MCF 10A (cell line): ENCODE measurements at regions not wholly inside any gene's neighbourhood (a gene's known extent, or its start where the extent isn't known, plus 50 kb on each side); places are given as distances from the start of the nearest gene placed in this dataset.
A peak's percentile ranks its signal among the peaks of the same experiment; 100 is the strongest.

Experiments
- BruUV-seq: library from RNA; stranded (reverse); fragments of 400-500 nt; replicated peaks from 2 replicates; lab custom pipeline; 2021; lab: Mats Ljungman, UMichigan
- CTCF ChIA-PET: fragments of 300-600 bp; sonication (Branson Sonifier 250); formaldehyde crosslinking; extraction: SDS; loops from one replicate; lab custom pipeline; 2021; ENCODE audit warnings: antibody characterized with exemption, inconsistent platforms; lab: Yijun Ruan, JAX
- POLR2A ChIA-PET: fragments of 300-600, 350-650 bp; sonication (Branson Sonifier 250); formaldehyde crosslinking; extraction: SDS; loops from one replicate; lab custom pipeline; 2020; ENCODE audit warnings: antibody characterized with exemption, inconsistent platforms; lab: Yijun Ruan, JAX
- DNase-seq: peaks from one replicate; pipeline ENCODE4 v3.0.0-alpha.2; 2018; ENCODE audit not compliant: unreplicated experiment
- H3K27ac Mint-ChIP-seq: one replicate; pipeline ENCODE4 v1.8.0; 2022; ENCODE audit warnings: mild to moderate bottlenecking, low read depth, mixed read lengths; ENCODE audit not compliant: unreplicated experiment
- H3K27me3 Mint-ChIP-seq: one replicate; pipeline ENCODE4 v1.8.0; 2022; ENCODE audit warnings: mixed read lengths; ENCODE audit not compliant: insufficient read depth, unreplicated experiment
- H3K36me3 Mint-ChIP-seq: one replicate; pipeline ENCODE4 v1.8.0; 2022; ENCODE audit warnings: mild to moderate bottlenecking, moderate library complexity, mixed read lengths; ENCODE audit not compliant: insufficient read depth, unreplicated experiment
- H3K4me1 Mint-ChIP-seq: one replicate; pipeline ENCODE4 v1.8.0; 2022; ENCODE audit warnings: mixed read lengths; ENCODE audit not compliant: insufficient read depth, unreplicated experiment
- H3K4me3 Mint-ChIP-seq: one replicate; pipeline ENCODE4 v1.8.0; 2022; ENCODE audit warnings: mild to moderate bottlenecking, moderate library complexity, mixed read lengths; ENCODE audit not compliant: unreplicated experiment
- H3K9me3 Mint-ChIP-seq: one replicate; pipeline ENCODE4 v1.8.0; 2022; ENCODE audit warnings: mixed read lengths; ENCODE audit not compliant: unreplicated experiment
- CTCF ChIP-seq: fragments of 200-600 bp; IDR thresholded peaks from one replicate; pipeline ENCODE4 v1.8.0; 2022; ENCODE audit warnings: antibody characterized with exemption, mild to moderate bottlenecking; ENCODE audit not compliant: unreplicated experiment
- intact Hi-C: fragments of 100-400 bp; cut with micrococcal nuclease; formaldehyde crosslinking; loops from 2 replicates; pipeline ENCODE4 v1.14.1; 2022

- BruUV-seq: no TSS peak
- Mint-ChIP-seq H3K9me3 (peaks cover 7% of the 10 kb centered on the region), H3K4me3 (no peak overlapping the region), H3K27me3 (no peaks in the 10 kb centered on the region), H3K36me3 (no peaks in the 10 kb centered on the region), H3K4me1 (peaks cover 15% of the 10 kb centered on the region), H3K27ac (no peak overlapping the region)
- no peak for TF ChIP-seq CTCF
- ChIA-PET CTCF (interaction anchor here (0.7 kb wide), 1 partner anchor 100 kb away, joined by 3 read pairs; no protein-coding TSS in a partner anchor), POLR2A (interaction anchor here (1.2 kb wide), 1 partner anchor 9 kb away, joined by 3 read pairs; no protein-coding TSS in a partner anchor)
- intact Hi-C loops: no loop called here
- DNase-seq: no peak
Measured at GRCh38 chr1:172944931-172945330, 105.8 kb downstream of the TNFSF18 start.

DNA sequence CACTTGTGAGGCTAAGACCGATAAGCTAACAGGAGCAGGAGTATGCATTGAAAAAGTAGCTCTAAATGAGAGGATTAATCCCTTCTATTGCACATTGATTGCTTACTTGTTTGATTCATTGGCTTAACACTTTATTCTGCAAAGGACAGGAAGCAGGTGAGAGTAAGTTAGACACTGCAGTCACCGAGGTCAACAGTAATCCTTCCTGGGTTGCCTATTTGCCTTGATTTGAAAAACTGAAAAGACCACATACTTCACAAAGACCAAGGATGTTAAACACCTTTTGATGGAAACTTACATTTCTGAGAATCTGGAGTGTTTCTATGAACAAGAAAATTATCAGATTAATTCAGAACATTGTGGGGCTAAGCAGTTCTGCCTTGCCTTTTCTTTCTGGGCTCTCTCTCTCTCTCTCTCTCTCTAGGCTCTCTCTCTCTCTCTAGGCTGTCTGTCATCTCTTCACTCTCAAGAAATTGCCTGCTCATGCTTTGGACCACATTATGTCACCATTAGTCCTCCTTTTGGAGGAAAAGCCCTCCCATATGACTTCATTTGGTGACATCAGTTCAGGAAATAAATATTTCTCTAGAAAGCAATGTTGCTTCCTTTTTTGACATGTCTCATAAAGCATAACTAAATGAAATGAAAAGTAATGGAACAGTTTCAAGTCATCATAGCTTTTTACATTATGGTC, 103.8 kb downstream of the TNFSF18 start:
- Mint-ChIP-seq H3K9me3 (peaks cover 7% of the 10 kb centered on the region), H3K4me1 (peaks cover 22% of the 10 kb centered on the region), H3K27me3 (no peaks in the 10 kb centered on the region), H3K4me3 (no peak overlapping the region), H3K36me3 (no peaks in the 10 kb centered on the region), H3K27ac (no peak overlapping the region)
- POLR2A ChIA-PET: no interaction called here
- no TSS peak for BruUV-seq
- DNase-seq: no peak
- CTCF ChIA-PET: interaction anchor here (0.8 to 1.0 kb wide), 2 partner anchors 256 to 257 kb away, joined by 3 read pairs; no protein-coding TSS in a partner anchor
- intact Hi-C loops: no loop called here
- no peak for TF ChIP-seq CTCF

- Mint-ChIP-seq H3K27me3 (no peaks in the 10 kb centered on the region), H3K36me3 (no peaks in the 10 kb centered on the region), H3K27ac (no peak overlapping the region), H3K4me3 (no peak overlapping the region), H3K4me1 (peaks cover 29% of the 10 kb centered on the region), H3K9me3 (peaks cover 2% of the 10 kb centered on the region)
- ChIA-PET CTCF (no interaction called here), POLR2A (interaction anchor here (1.0 kb wide), 1 partner anchor 23 kb away, joined by 6 read pairs; no protein-coding TSS in a partner anchor)
- no TSS peak for BruUV-seq
- TF ChIP-seq CTCF: no peak
- peak; percentile 82 for DNase-seq
- intact Hi-C loops: no loop called here
Measured at GRCh38 chr1:172948457-172948856, 102.3 kb downstream of the TNFSF18 start.

- Mint-ChIP-seq H3K9me3 (no peaks in the 10 kb centered on the region), H3K27ac (no peak overlapping the region), H3K4me1 (peaks cover 29% of the 10 kb centered on the region), H3K27me3 (no peaks in the 10 kb centered on the region), H3K36me3 (no peaks in the 10 kb centered on the region), H3K4me3 (no peak overlapping the region)
- ChIA-PET POLR2A (interaction anchor here (1.0 to 1.2 kb wide), 2 partner anchors 8 to 22 kb away, joined by 6 to 9 read pairs; no protein-coding TSS in a partner anchor), CTCF (interaction anchor here (0.7 kb wide), 2 partner anchors 24 to 206 kb away, joined by 3 read pairs; no protein-coding TSS in a partner anchor)
- intact Hi-C loops: no loop called here
- no TSS peak for BruUV-seq
- DNase-seq: no peak
- no peak for TF ChIP-seq CTCF
Measured at GRCh38 chr1:172949096-172949495, 101.6 kb downstream of the TNFSF18 start.
